Hepatocyte (in vitro differentiated cells): ENCODE measurements at regions not wholly inside any gene's neighbourhood (a gene's known extent, or its start where the extent isn't known, plus 50 kb on each side); places are given as distances from the start of the nearest gene placed in this dataset.
"Not testable (repeated sequence)": the region's sequence is repeated elsewhere in the genome, so short reads cannot be mapped to it uniquely, and the experiment has no call there.

ENCODE experiments used
- EZH2 ChIP-seq: fragments of 200-600 bp; sonication (generic); IDR thresholded peaks from 2 replicates; pipeline ENCODE4 v1.6.1; 2016; ENCODE audit warnings: antibody characterized with exemption, mild to moderate bottlenecking, borderline replicate concordance
- TF ChIP-seq, protein P1 (sequence below): fragments of 200-600 bp; sonication (generic); IDR thresholded peaks from 2 replicates; pipeline ENCODE4 v1.5.1; 2016; ENCODE audit warnings: antibody characterized with exemption, mild to moderate bottlenecking; ENCODE audit not compliant: poor library complexity

DNA sequence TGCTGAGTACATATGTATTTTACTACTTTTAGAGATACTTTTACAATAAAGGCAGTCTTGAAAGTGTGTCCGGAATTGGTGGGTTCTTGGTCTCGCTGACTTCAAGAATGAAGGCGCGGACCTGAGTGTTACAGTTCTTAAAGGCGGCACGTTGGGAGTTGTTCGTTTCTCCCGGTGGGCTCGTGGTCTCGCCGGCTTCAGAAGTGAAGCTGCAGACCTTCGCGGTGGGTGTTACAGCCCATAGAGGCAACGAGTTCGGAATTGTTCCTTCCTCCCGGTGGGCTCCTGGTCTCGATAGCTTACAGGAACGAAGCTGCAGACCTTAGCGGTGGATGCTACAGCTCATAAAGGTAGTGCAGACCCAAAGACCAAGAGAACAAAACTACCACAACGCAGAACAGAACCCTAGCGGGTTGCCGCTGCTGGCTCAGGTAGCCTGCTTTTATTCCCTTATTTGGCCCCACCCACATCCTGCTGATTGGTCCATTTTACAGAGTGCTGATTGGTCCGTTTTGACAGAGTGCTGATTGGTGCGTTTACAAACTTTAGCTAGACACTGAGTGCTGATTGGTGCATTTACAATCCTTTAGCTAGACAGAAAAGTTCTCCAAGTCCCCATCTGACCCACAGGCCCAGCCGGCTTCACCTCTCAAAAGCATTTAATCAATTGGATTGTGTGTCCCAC is 79.6 kb upstream of the KMT2C start:
- TF ChIP-seq, protein P1, sequence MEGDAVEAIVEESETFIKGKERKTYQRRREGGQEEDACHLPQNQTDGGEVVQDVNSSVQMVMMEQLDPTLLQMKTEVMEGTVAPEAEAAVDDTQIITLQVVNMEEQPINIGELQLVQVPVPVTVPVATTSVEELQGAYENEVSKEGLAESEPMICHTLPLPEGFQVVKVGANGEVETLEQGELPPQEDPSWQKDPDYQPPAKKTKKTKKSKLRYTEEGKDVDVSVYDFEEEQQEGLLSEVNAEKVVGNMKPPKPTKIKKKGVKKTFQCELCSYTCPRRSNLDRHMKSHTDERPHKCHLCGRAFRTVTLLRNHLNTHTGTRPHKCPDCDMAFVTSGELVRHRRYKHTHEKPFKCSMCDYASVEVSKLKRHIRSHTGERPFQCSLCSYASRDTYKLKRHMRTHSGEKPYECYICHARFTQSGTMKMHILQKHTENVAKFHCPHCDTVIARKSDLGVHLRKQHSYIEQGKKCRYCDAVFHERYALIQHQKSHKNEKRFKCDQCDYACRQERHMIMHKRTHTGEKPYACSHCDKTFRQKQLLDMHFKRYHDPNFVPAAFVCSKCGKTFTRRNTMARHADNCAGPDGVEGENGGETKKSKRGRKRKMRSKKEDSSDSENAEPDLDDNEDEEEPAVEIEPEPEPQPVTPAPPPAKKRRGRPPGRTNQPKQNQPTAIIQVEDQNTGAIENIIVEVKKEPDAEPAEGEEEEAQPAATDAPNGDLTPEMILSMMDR = not testable (repeated sequence)
- not testable (repeated sequence) for TF ChIP-seq EZH2
